ENCODE measurements at regions not wholly inside any gene's neighbourhood (a gene's known extent, or its start where the extent isn't known, plus 50 kb on each side); places are given as distances from the start of the nearest gene placed in this dataset.

GRCh38 chr15:29959384-29960137 lies 123.2 kb upstream of the GOLGA8J start:
- no peak for TF ChIP-seq CTCF (IDR thresholded peaks at IDR 0.05)
- H3K27me3 ChIP-seq (replicated peaks; ENCODE audit: insufficient read depth): peaks cover 4% of the 10 kb centered on the region
- ATAC-seq (ENCODE audit: insufficient number of reproducible peaks, low FRiP score, low read depth) (no peak), DNase-seq (ENCODE audit: low spot score) (no peak)
- no peak overlapping the region for H3K27ac ChIP-seq
- H3K4me3 ChIP-seq: no peak overlapping the region
- no peaks in the 10 kb centered on the region for H3K36me3 ChIP-seq
- no peaks in the 10 kb centered on the region for H3K4me1 ChIP-seq (ENCODE audit: control insufficient read depth in 1 of 2, low read depth in 2 of 2)
- H3K9me3 ChIP-seq: no peaks in the 10 kb centered on the region

- no peak for TF ChIP-seq CTCF (IDR thresholded peaks at IDR 0.05)
- no peak overlapping the region for H3K27ac ChIP-seq
- DNase-seq (ENCODE audit: low spot score) (no peak), ATAC-seq (ENCODE audit: insufficient number of reproducible peaks, low FRiP score, low read depth) (no peak)
- H3K9me3 ChIP-seq: no peaks in the 10 kb centered on the region
- H3K4me1 ChIP-seq (ENCODE audit: control insufficient read depth in 1 of 2, low read depth in 2 of 2): no peaks in the 10 kb centered on the region
- no peaks in the 10 kb centered on the region for H3K36me3 ChIP-seq
- no peak overlapping the region for H3K4me3 ChIP-seq
- no peaks in the 10 kb centered on the region for H3K27me3 ChIP-seq (replicated peaks; ENCODE audit: insufficient read depth)
These were observed 130.0 kb upstream of the TJP1 start for GRCh38 chr15:29952225-29952624.

- H3K9me3 ChIP-seq: no peaks in the 10 kb centered on the region
- DNase-seq (ENCODE audit: low spot score) (no peak), ATAC-seq (ENCODE audit: insufficient number of reproducible peaks, low FRiP score, low read depth) (no peak)
- no peak overlapping the region for H3K27ac ChIP-seq
- no peak overlapping the region for H3K4me3 ChIP-seq
- no peaks in the 10 kb centered on the region for H3K27me3 ChIP-seq (replicated peaks; ENCODE audit: insufficient read depth)
- TF ChIP-seq CTCF (IDR thresholded peaks at IDR 0.05): no peak
- H3K36me3 ChIP-seq: no peaks in the 10 kb centered on the region
- H3K4me1 ChIP-seq (ENCODE audit: control insufficient read depth in 1 of 2, low read depth in 2 of 2): no peaks in the 10 kb centered on the region
These were observed 123.8 kb upstream of the TJP1 start for GRCh38 chr15:29945943-29946596.

GRCh38 chr15:29944925-29945324 lies 122.7 kb upstream of the TJP1 start:
- Histone ChIP-seq H3K4me3 (no peak overlapping the region), H3K36me3 (no peaks in the 10 kb centered on the region), H3K27ac (no peak overlapping the region), H3K27me3 (replicated peaks; ENCODE audit: insufficient read depth) (no peaks in the 10 kb centered on the region), H3K9me3 (no peaks in the 10 kb centered on the region), H3K4me1 (ENCODE audit: control insufficient read depth in 1 of 2, low read depth in 2 of 2) (no peaks in the 10 kb centered on the region)
- no peak for TF ChIP-seq CTCF (IDR thresholded peaks at IDR 0.05)
- no peak for DNase-seq (ENCODE audit: low spot score)
- ATAC-seq (ENCODE audit: insufficient number of reproducible peaks, low FRiP score, low read depth): no peak

- Histone ChIP-seq H3K36me3 (no peaks in the 10 kb centered on the region), H3K4me3 (no peak overlapping the region), H3K4me1 (ENCODE audit: control insufficient read depth in 1 of 2, low read depth in 2 of 2) (no peaks in the 10 kb centered on the region), H3K9me3 (no peaks in the 10 kb centered on the region), H3K27me3 (replicated peaks; ENCODE audit: insufficient read depth) (no peaks in the 10 kb centered on the region), H3K27ac (no peak overlapping the region)
- DNase-seq (ENCODE audit: low spot score) (no peak), ATAC-seq (ENCODE audit: insufficient number of reproducible peaks, low FRiP score, low read depth) (no peak)
- no peak for TF ChIP-seq CTCF (IDR thresholded peaks at IDR 0.05)
These were observed 120.3 kb upstream of the TJP1 start for GRCh38 chr15:29942548-29942947.

All from thoracic aorta (tissue), 2 donors.